ENCODE measurements at regions not wholly inside any gene's neighbourhood (a gene's known extent, or its start where the extent isn't known, plus 50 kb on each side); places are given as distances from the start of the nearest gene placed in this dataset.

DNA sequence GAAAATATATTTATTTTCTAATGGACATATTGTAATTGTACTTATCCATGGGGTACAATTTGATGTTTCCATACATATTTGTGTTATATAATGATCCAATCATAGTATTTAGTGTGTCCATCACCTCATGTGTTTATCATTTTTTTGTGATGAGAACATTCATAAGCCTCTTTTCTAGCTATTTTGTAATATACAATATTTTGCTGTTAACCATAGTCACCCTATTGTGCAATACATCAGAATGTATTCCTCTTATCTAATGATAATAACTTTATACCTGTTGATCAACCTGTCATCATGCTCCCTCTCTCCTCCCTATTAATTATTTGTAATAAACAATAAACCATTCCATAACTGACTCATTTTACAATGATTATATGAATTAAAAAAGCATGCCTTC lies 93.2 kb downstream of the ISL1 start:
- H2AFZ ChIP-seq (ENCODE audit: low read depth, low read length, severe bottlenecking), result no peak overlapping the region
- no peaks in the 10 kb centered on the region for H3K27me3 ChIP-seq (ENCODE audit: low read length)
- H4K20me1 ChIP-seq (ENCODE audit: low read depth, low read length), result no peaks in the 10 kb centered on the region
- H3K4me2 ChIP-seq (ENCODE audit: low read depth, low read length, poor library complexity, severe bottlenecking), result no peak overlapping the region
- H3K9me2 ChIP-seq (replicated peaks; ENCODE audit: insufficient read depth, low read length), result no peaks in the 10 kb centered on the region
- no peaks in the 10 kb centered on the region for H3K9me3 ChIP-seq (ENCODE audit: insufficient read depth, low read length)
- H3K36me3 ChIP-seq (ENCODE audit: low read length), result no peaks in the 10 kb centered on the region
- no peaks in the 10 kb centered on the region for H3F3A ChIP-seq (ENCODE audit: insufficient read depth)
- H3K9ac ChIP-seq (ENCODE audit: low read length), result no peak overlapping the region
- no peak for TF ChIP-seq EZH2phosphoT487 (conservative IDR thresholded peaks at IDR 0.05; ENCODE audit: low read length)
- TF ChIP-seq, protein P1, sequence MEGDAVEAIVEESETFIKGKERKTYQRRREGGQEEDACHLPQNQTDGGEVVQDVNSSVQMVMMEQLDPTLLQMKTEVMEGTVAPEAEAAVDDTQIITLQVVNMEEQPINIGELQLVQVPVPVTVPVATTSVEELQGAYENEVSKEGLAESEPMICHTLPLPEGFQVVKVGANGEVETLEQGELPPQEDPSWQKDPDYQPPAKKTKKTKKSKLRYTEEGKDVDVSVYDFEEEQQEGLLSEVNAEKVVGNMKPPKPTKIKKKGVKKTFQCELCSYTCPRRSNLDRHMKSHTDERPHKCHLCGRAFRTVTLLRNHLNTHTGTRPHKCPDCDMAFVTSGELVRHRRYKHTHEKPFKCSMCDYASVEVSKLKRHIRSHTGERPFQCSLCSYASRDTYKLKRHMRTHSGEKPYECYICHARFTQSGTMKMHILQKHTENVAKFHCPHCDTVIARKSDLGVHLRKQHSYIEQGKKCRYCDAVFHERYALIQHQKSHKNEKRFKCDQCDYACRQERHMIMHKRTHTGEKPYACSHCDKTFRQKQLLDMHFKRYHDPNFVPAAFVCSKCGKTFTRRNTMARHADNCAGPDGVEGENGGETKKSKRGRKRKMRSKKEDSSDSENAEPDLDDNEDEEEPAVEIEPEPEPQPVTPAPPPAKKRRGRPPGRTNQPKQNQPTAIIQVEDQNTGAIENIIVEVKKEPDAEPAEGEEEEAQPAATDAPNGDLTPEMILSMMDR (IDR thresholded peaks at IDR 0.05; ENCODE audit: insufficient read depth, low read length, poor library complexity, severe bottlenecking), result no peak
- no peak overlapping the region for H3K4me3 ChIP-seq (ENCODE audit: insufficient read depth, low read length, poor library complexity, severe bottlenecking)
- H3K79me2 ChIP-seq (ENCODE audit: insufficient read depth, low read length), result no peaks in the 10 kb centered on the region
- H3K27ac ChIP-seq (ENCODE audit: low read depth, low read length), result no peak overlapping the region

DNA sequence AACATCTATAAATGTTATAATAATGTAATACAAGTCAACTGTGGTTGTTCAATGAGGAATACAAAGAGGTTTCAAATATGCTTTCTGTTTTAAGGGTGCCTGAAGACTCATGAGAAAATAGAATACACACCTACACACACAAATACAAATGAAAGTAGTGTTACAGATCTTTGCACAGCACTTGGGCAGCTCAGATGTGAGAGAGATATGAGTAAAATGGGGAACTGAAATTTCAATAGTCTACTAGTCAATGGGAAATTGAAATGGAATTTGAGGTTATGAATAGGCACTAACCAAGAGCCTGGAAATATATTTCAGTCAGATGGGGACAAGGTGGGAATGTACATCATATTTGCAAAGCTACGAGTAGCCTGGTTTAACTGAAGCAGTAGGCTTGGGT lies 96.6 kb downstream of the ISL1 start:
- H3K9ac ChIP-seq (ENCODE audit: low read length), result no peak overlapping the region
- H3K9me3 ChIP-seq (ENCODE audit: insufficient read depth, low read length), result no peaks in the 10 kb centered on the region
- TF ChIP-seq, protein P1 (IDR thresholded peaks at IDR 0.05; ENCODE audit: insufficient read depth, low read length, poor library complexity, severe bottlenecking), result no peak
- TF ChIP-seq EZH2phosphoT487 (conservative IDR thresholded peaks at IDR 0.05; ENCODE audit: low read length), result no peak
- no peaks in the 10 kb centered on the region for H3K36me3 ChIP-seq (ENCODE audit: low read length)
- H2AFZ ChIP-seq (ENCODE audit: low read depth, low read length, severe bottlenecking), result no peak overlapping the region
- no peaks in the 10 kb centered on the region for H4K20me1 ChIP-seq (ENCODE audit: low read depth, low read length)
- no peaks in the 10 kb centered on the region for H3K79me2 ChIP-seq (ENCODE audit: insufficient read depth, low read length)
- no peaks in the 10 kb centered on the region for H3K27me3 ChIP-seq (ENCODE audit: low read length)
- no peaks in the 10 kb centered on the region for H3F3A ChIP-seq (ENCODE audit: insufficient read depth)
- no peak overlapping the region for H3K4me3 ChIP-seq (ENCODE audit: insufficient read depth, low read length, poor library complexity, severe bottlenecking)
- no peak overlapping the region for H3K4me2 ChIP-seq (ENCODE audit: low read depth, low read length, poor library complexity, severe bottlenecking)
- H3K27ac ChIP-seq (ENCODE audit: low read depth, low read length), result no peak overlapping the region
- H3K9me2 ChIP-seq (replicated peaks; ENCODE audit: insufficient read depth, low read length), result no peaks in the 10 kb centered on the region

DNA sequence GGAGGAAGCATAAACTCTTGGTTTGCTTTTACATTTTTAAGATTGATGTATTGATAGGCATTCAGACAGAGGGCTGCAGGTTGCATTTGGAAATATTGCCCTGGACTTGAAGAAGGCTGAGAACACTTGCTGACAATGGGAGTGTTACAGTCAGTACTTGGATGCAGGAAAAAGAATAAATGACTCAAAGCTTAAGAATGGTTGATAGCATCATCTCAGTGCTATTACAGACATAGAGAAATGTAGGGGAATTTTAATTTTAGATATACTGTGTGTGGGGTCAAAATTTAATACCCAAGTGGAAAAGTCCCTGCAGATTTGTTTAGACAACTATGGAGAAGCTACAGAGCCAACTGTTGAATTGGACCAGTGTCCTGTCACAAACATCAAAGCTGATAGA lies 101.1 kb downstream of the ISL1 start:
- no peak for TF ChIP-seq EZH2phosphoT487 (conservative IDR thresholded peaks at IDR 0.05; ENCODE audit: low read length)
- TF ChIP-seq, protein P1 (IDR thresholded peaks at IDR 0.05; ENCODE audit: insufficient read depth, low read length, poor library complexity, severe bottlenecking), result no peak
- H4K20me1 ChIP-seq (ENCODE audit: low read depth, low read length), result no peaks in the 10 kb centered on the region
- no peaks in the 10 kb centered on the region for H3K9me3 ChIP-seq (ENCODE audit: insufficient read depth, low read length)
- H3K9ac ChIP-seq (ENCODE audit: low read length), result no peak overlapping the region
- H3K27ac ChIP-seq (ENCODE audit: low read depth, low read length), result no peak overlapping the region
- no peaks in the 10 kb centered on the region for H3K9me2 ChIP-seq (replicated peaks; ENCODE audit: insufficient read depth, low read length)
- H3K4me3 ChIP-seq (ENCODE audit: insufficient read depth, low read length, poor library complexity, severe bottlenecking), result no peak overlapping the region
- H3F3A ChIP-seq (ENCODE audit: insufficient read depth), result no peaks in the 10 kb centered on the region
- H3K79me2 ChIP-seq (ENCODE audit: insufficient read depth, low read length), result no peaks in the 10 kb centered on the region
- H3K27me3 ChIP-seq (ENCODE audit: low read length), result no peaks in the 10 kb centered on the region
- H3K36me3 ChIP-seq (ENCODE audit: low read length), result no peaks in the 10 kb centered on the region; the same call in 1 of the 2 replicates
- H2AFZ ChIP-seq (ENCODE audit: low read depth, low read length, severe bottlenecking), result no peak overlapping the region
- H3K4me2 ChIP-seq (ENCODE audit: low read depth, low read length, poor library complexity, severe bottlenecking), result no peak overlapping the region

Data from SU-DHL-6 (cell line).